HFFc6 (cell line): ENCODE measurements at regions not wholly inside any gene's neighbourhood (a gene's known extent, or its start where the extent isn't known, plus 50 kb on each side); places are given as distances from the start of the nearest gene placed in this dataset.

Experiments
- DNase-seq: peaks from one replicate; pipeline ENCODE4 v3.0.0-alpha.2; 2018
- H3K27ac Mint-ChIP-seq: 2 replicates; pipeline ENCODE4 v1.8.0; 2020; ENCODE audit warnings: mild to moderate bottlenecking, mixed read lengths
- H3K27me3 Mint-ChIP-seq: 2 replicates; pipeline ENCODE4 v1.8.0; 2021; ENCODE audit warnings: mild to moderate bottlenecking, moderate library complexity, mixed read lengths; ENCODE audit not compliant: insufficient read depth
- H3K36me3 Mint-ChIP-seq: 2 replicates; pipeline ENCODE4 v1.8.0; 2021; ENCODE audit warnings: low read depth, mixed read lengths
- H3K4me1 Mint-ChIP-seq: 2 replicates; pipeline ENCODE4 v1.8.0; 2020; ENCODE audit warnings: low read depth, mixed read lengths
- H3K4me3 Mint-ChIP-seq: 2 replicates; pipeline ENCODE4 v1.8.0; 2020; ENCODE audit warnings: mild to moderate bottlenecking, moderate library complexity, mixed read lengths
- H3K9me3 Mint-ChIP-seq: 2 replicates; pipeline ENCODE4 v1.8.0; 2020; ENCODE audit warnings: mild to moderate bottlenecking, mixed read lengths
- CTCF ChIP-seq: fragments of 200-600 bp; sonication (generic); IDR thresholded peaks from 2 replicates; pipeline ENCODE4 v1.5.0; 2021; ENCODE audit warnings: antibody characterized with exemption, mild to moderate bottlenecking

GRCh38 chr15:81760686-81761085 lies 285.1 kb downstream of the MEX3B start:
- Mint-ChIP-seq H3K27me3 (peaks cover 2% of the 10 kb centered on the region), H3K27ac (no peak overlapping the region), H3K4me3 (no peak overlapping the region)

GRCh38 chr15:81758818-81759284 lies 287.0 kb downstream of the MEX3B start:
- Mint-ChIP-seq H3K4me1 (no peaks in the 10 kb centered on the region), H3K27me3 (peaks cover 2% of the 10 kb centered on the region), H3K9me3 (no peaks in the 10 kb centered on the region; the same call in 1 of the 2 replicates), H3K36me3 (no peaks in the 10 kb centered on the region), H3K4me3 (no peak overlapping the region), H3K27ac (no peak overlapping the region)
- DNase-seq = no peak
- no peak for TF ChIP-seq CTCF

More at GRCh38 chr15:81760686-81761085, 285.1 kb downstream of the MEX3B start:
- peaks cover under 1% of the 10 kb centered on the region; the same call in 1 of the 2 replicates for H3K9me3 Mint-ChIP-seq
- DNase-seq = no peak
- no peak for TF ChIP-seq CTCF
- no peaks in the 10 kb centered on the region for H3K4me1 Mint-ChIP-seq
- H3K36me3 Mint-ChIP-seq = no peaks in the 10 kb centered on the region

DNA sequence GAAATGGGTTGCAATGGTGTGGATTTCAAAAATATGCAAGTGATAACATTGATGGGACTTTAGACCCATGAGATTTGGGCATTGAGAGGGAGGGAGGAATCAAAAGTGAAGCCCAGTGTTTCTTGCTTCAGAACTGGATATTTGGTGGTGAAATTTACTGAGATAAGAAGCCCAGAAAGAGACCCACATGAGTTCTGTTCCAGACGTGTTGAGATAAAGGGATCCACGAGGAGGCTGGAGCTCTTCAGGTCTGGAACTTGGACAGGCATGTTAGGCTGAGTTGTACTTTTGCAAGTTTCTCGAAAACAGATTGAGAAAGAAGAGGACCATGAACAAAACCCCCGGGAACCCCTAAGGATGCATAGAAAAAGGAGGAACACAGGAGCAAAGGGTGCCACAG lies 290.2 kb downstream of the MEX3B start:
- Mint-ChIP-seq H3K9me3 (peaks cover 5% of the 10 kb centered on the region; the same call in 1 of the 2 replicates), H3K36me3 (no peaks in the 10 kb centered on the region), H3K4me1 (no peaks in the 10 kb centered on the region), H3K27ac (no peak overlapping the region), H3K27me3 (peaks cover 8% of the 10 kb centered on the region), H3K4me3 (no peak overlapping the region)
- TF ChIP-seq CTCF = no peak
- DNase-seq = no peak

DNA sequence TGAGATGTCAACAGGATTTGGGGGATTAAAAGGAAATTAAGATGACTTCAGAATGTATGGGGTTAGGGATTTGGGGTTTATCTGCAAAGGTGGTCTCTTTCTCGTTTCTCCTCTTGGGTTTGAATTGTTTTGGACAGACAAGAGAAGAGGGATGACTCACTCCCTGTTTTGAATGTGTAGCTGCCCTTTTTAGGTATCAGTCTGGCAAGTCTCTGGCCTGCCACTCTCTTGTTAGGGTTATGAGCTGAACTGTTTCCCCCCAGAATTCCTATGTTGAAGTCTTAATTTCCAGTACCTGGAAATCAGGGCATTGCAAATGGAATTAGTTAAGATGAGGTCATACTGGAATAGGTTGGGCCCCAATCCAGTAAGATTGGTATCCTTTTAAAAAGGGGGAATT lies 291.7 kb downstream of the MEX3B start:
- no peak overlapping the region for H3K4me3 Mint-ChIP-seq
- TF ChIP-seq CTCF = no peak
- peaks cover 7% of the 10 kb centered on the region; the same call in 1 of the 2 replicates for H3K9me3 Mint-ChIP-seq
- H3K4me1 Mint-ChIP-seq = no peaks in the 10 kb centered on the region
- no peak for DNase-seq
- peaks cover 8% of the 10 kb centered on the region for H3K27me3 Mint-ChIP-seq
- H3K36me3 Mint-ChIP-seq = no peaks in the 10 kb centered on the region
- H3K27ac Mint-ChIP-seq = no peak overlapping the region

DNA sequence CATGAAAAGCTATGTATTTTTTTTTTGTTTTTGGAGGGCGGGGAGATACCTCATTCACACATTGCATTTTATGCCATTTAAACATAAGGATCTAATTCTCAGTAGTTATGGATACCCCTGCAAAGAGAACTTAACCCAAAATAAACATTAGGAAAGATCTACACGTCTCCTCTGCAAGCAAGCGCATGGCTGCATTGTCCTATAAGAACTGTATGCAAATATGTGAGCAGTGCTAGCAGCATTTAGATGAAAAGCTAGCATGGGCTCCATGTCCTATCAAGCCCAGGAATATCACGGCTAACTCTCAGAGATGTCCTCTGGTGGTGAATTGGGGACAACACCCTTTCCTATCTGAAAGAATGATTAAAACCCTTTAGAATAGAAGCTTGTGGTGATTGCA lies 292.8 kb downstream of the MEX3B start:
- H3K36me3 Mint-ChIP-seq = no peaks in the 10 kb centered on the region
- no peak overlapping the region for H3K4me3 Mint-ChIP-seq
- peaks cover 7% of the 10 kb centered on the region; the same call in 1 of the 2 replicates for H3K9me3 Mint-ChIP-seq
- H3K27me3 Mint-ChIP-seq = peaks cover 8% of the 10 kb centered on the region
- H3K4me1 Mint-ChIP-seq = no peaks in the 10 kb centered on the region
- DNase-seq = no peak
- no peak for TF ChIP-seq CTCF
- no peak overlapping the region for H3K27ac Mint-ChIP-seq

GRCh38 chr15:81752546-81752942 lies 293.3 kb downstream of the MEX3B start:
- H3K27ac Mint-ChIP-seq = no peak overlapping the region
- no peak for TF ChIP-seq CTCF
- H3K27me3 Mint-ChIP-seq = peaks cover 8% of the 10 kb centered on the region
- H3K36me3 Mint-ChIP-seq = no peaks in the 10 kb centered on the region
- no peak for DNase-seq
- H3K9me3 Mint-ChIP-seq = peaks cover 7% of the 10 kb centered on the region; the same call in 1 of the 2 replicates
- H3K4me1 Mint-ChIP-seq = no peaks in the 10 kb centered on the region
- no peak overlapping the region for H3K4me3 Mint-ChIP-seq
